ENCODE measurements at regions not wholly inside any gene's neighbourhood (a gene's known extent, or its start where the extent isn't known, plus 50 kb on each side); places are given as distances from the start of the nearest gene placed in this dataset.

- TF ChIP-seq, protein P1, sequence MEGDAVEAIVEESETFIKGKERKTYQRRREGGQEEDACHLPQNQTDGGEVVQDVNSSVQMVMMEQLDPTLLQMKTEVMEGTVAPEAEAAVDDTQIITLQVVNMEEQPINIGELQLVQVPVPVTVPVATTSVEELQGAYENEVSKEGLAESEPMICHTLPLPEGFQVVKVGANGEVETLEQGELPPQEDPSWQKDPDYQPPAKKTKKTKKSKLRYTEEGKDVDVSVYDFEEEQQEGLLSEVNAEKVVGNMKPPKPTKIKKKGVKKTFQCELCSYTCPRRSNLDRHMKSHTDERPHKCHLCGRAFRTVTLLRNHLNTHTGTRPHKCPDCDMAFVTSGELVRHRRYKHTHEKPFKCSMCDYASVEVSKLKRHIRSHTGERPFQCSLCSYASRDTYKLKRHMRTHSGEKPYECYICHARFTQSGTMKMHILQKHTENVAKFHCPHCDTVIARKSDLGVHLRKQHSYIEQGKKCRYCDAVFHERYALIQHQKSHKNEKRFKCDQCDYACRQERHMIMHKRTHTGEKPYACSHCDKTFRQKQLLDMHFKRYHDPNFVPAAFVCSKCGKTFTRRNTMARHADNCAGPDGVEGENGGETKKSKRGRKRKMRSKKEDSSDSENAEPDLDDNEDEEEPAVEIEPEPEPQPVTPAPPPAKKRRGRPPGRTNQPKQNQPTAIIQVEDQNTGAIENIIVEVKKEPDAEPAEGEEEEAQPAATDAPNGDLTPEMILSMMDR (IDR thresholded peaks at IDR 0.05; ENCODE audit: low read depth, low read length, poor library complexity, severe bottlenecking): no peak
- no peak for TF ChIP-seq EZH2phosphoT487 (IDR thresholded peaks at IDR 0.05; ENCODE audit: borderline replicate concordance, low read length)
Measured at GRCh38 chr2:123036300-123036699, 988.8 kb upstream of the CNTNAP5 start.
